GM12892 (cell line): ENCODE measurements at regions not wholly inside any gene's neighbourhood (a gene's known extent, or its start where the extent isn't known, plus 50 kb on each side); places are given as distances from the start of the nearest gene placed in this dataset.

ENCODE experiments used
- DNase-seq: peaks from one replicate; pipeline ENCODE4 v3.0.0; 2011; ENCODE audit not compliant: insufficient read length
- FAIRE-seq: peaks from 2 replicates; lab custom pipeline; 2011; peaks lifted over from hg19 to GRCh38; lab: Jason Lieb, UNC
- POLR2A ChIP-seq: IDR thresholded peaks from 2 replicates; pipeline ENCODE4 v1.6.1; 2011; ENCODE audit warnings: low read depth, low read length, control low read depth
- POLR2AphosphoS5 ChIP-seq: IDR thresholded peaks from 2 replicates; pipeline ENCODE4 v1.6.1; 2011; ENCODE audit warnings: low read depth, low read length, control low read depth
- TAF1 ChIP-seq: IDR thresholded peaks from 2 replicates; pipeline ENCODE4 v1.6.1; 2011; ENCODE audit warnings: low read depth, mild to moderate bottlenecking, control low read depth, low read length, borderline replicate concordance

- TF ChIP-seq POLR2AphosphoS5 (no peak), TAF1 (no peak), POLR2A (no peak)
- FAIRE-seq: no peak
- no peak for DNase-seq
Measured at GRCh38 chr1:199953651-199954050, 73.9 kb upstream of the NR5A2 start.

GRCh38 chr1:199954699-199955098, 72.8 kb upstream of the NR5A2 start:
- TF ChIP-seq POLR2AphosphoS5 (no peak), POLR2A (no peak), TAF1 (no peak)
- FAIRE-seq: no peak
- DNase-seq: no peak

DNA sequence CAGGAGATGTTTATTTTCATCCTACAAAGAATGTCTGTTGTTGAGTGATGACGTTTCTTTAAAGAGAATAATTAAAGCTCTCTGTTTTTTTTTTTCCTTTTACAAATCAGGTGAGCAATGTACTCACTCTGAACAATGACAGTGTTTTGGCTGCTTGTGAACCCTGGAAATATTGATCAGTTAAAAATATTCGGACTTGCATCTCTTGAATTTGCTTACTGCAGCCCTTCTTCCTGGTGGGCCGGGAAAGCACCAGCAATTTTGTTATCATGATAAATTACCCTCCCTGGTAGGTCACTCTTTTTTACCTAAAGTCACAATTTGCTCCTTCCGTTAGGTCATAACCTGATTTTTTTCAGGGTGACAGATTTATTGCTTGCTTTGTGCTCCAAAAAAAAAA, 72.3 kb upstream of the NR5A2 start:
- DNase-seq: no peak
- no peak for TF ChIP-seq POLR2A
- no peak for TF ChIP-seq POLR2AphosphoS5
- no peak for TF ChIP-seq TAF1
- no peak for FAIRE-seq

- no peak for FAIRE-seq
- TF ChIP-seq TAF1 (no peak), POLR2A (no peak), POLR2AphosphoS5 (no peak)
- DNase-seq: no peak
Measured at GRCh38 chr1:199956005-199956404, 71.5 kb upstream of the NR5A2 start.

GRCh38 chr1:199959033-199959774, 68.3 kb upstream of the NR5A2 start:
- TF ChIP-seq POLR2A: no peak
- no peak for TF ChIP-seq POLR2AphosphoS5
- TF ChIP-seq TAF1: no peak
- DNase-seq: no peak
- FAIRE-seq: no peak

- DNase-seq (no peak), FAIRE-seq (no peak)
- TF ChIP-seq POLR2AphosphoS5: no peak
- no peak for TF ChIP-seq TAF1
- no peak for TF ChIP-seq POLR2A
Measured at GRCh38 chr1:199959775-199960110, 67.8 kb upstream of the NR5A2 start.

GRCh38 chr1:199970125-199970524, 57.4 kb upstream of the NR5A2 start:
- TF ChIP-seq POLR2AphosphoS5 (no peak), TAF1 (no peak), POLR2A (no peak)
- FAIRE-seq: no peak

GRCh38 chr1:199976496-199977144, 50.9 kb upstream of the NR5A2 start:
- TF ChIP-seq POLR2A (no peak), TAF1 (no peak), POLR2AphosphoS5 (no peak)
- FAIRE-seq (no peak), DNase-seq (no peak)

More at GRCh38 chr1:199970125-199970524, 57.4 kb upstream of the NR5A2 start:
- DNase-seq: no peak
